ENCODE measurements at regions not wholly inside any gene's neighbourhood (a gene's known extent, or its start where the extent isn't known, plus 50 kb on each side); places are given as distances from the start of the nearest gene placed in this dataset.

GRCh38 chr2:175872721-175873120 is 129.3 kb downstream of the LNPK start:
- H3K4me1 ChIP-seq: peaks cover 0 to under 1% (median 0%) of the 10 kb centered on the region in 10 experiments; a peak in 2 of 20 replicates
- H3K9me3 ChIP-seq (replicated peaks in 1 of 11): no peaks in the 10 kb centered on the region
- H3K4me2 ChIP-seq: no peak overlapping the region

DNA sequence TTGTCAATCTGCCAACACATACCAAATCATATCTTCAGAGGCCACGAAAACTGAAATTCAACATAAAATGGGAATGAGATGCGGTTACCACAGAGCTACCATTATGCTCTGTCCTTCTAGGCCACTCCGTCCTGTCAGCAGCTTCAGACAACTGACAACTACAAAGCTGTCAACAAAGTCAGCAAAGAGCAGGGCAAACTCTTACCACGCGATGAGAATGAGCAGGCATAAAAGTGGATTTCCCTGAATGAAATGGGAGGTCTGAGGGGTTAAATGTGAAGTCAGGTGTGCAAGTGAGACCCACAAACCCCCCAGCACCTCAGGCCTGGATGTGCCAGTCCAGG is 130.1 kb downstream of the LNPK start:
- Histone ChIP-seq H3K9me3 (replicated peaks in 1 of 11) (no peaks in the 10 kb centered on the region), H3K4me2 (no peak overlapping the region), H3K36me3 (no peaks in the 10 kb centered on the region), H3K9ac (no peak overlapping the region), H4K20me1 (no peaks in the 10 kb centered on the region), H3K4me1 (no peaks in the 10 kb centered on the region), H3K4me3 (no peak overlapping the region), H3K27ac (no peak overlapping the region), H3K27me3 (no peaks in the 10 kb centered on the region)
- no peak for TF ChIP-seq Cebpa-rat (IDR thresholded peaks at IDR 0.05)

More at GRCh38 chr2:175872721-175873120, 129.3 kb downstream of the LNPK start:
- no peak overlapping the region for H3K9ac ChIP-seq
- no peaks in the 10 kb centered on the region for H4K20me1 ChIP-seq
- no peaks in the 10 kb centered on the region for H3K36me3 ChIP-seq
- no peak overlapping the region for H3K4me3 ChIP-seq
- TF ChIP-seq Cebpa-rat (IDR thresholded peaks at IDR 0.05): no peak
- H3K27me3 ChIP-seq: no peaks in the 10 kb centered on the region
- H3K27ac ChIP-seq: no peak overlapping the region

DNA sequence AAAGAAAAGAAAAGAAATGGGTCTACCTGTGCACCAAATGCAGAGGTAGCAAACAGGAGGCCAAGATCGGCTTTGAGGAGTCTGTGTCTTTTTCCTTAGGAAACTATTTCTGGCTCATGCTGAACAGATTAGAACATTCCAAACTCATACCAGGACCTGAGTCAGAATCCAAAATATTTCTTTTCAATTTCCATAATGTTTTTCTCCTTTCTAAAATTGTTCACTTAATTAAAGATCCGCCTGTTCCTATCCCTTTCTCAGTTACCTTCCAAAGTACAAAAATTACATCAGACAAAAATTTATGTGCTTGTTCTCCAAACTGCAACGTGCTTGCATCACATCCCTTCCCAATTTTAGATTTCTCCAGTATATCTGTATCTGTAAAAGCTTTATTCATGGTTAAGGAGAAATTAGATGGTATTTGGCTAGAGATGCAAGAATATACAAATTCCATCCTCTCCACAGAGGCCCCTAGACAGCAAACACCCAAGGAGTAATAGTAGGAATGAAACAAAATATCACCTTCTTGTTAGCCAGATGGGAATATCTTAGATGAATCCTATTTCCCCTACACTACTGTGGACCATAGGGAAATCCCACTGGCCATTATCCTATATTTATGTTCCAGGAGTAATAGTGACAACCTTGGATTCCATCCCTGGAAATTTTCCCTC is 130.6 kb downstream of the LNPK start:
- H3K36me3 ChIP-seq: no peaks in the 10 kb centered on the region
- H4K20me1 ChIP-seq: no peaks in the 10 kb centered on the region
- H3K27me3 ChIP-seq: no peaks in the 10 kb centered on the region
- H3K4me3 ChIP-seq: no peak overlapping the region
- TF ChIP-seq Cebpa-rat (IDR thresholded peaks at IDR 0.05): no peak
- no peaks in the 10 kb centered on the region for H3K9me3 ChIP-seq (replicated peaks in 1 of 11)
- H3K4me2 ChIP-seq: no peak overlapping the region
- no peak overlapping the region for H3K27ac ChIP-seq
- H3K9ac ChIP-seq: no peak overlapping the region
- no peaks in the 10 kb centered on the region for H3K4me1 ChIP-seq

- Histone ChIP-seq H3K27me3 (no peaks in the 10 kb centered on the region), H3K9ac (no peak overlapping the region), H3K4me1 (no peaks in the 10 kb centered on the region), H3K27ac (no peak overlapping the region), H3K4me3 (no peak overlapping the region), H3K36me3 (no peaks in the 10 kb centered on the region), H3K9me3 (replicated peaks in 1 of 11) (no peaks in the 10 kb centered on the region), H3K4me2 (no peak overlapping the region), H4K20me1 (no peaks in the 10 kb centered on the region)
- no peak for TF ChIP-seq Cebpa-rat (IDR thresholded peaks at IDR 0.05)
Measured at GRCh38 chr2:175865716-175866115, 136.4 kb downstream of the LNPK start.

GRCh38 chr2:175864137-175864850 is 137.8 kb downstream of the LNPK start:
- no peak overlapping the region for H3K4me2 ChIP-seq
- H3K9me3 ChIP-seq (replicated peaks in 1 of 11): no peaks in the 10 kb centered on the region
- H3K4me1 ChIP-seq: no peaks in the 10 kb centered on the region
- H3K27ac ChIP-seq: no peak overlapping the region
- H3K36me3 ChIP-seq: no peaks in the 10 kb centered on the region
- H3K27me3 ChIP-seq: no peaks in the 10 kb centered on the region
- no peak overlapping the region for H3K4me3 ChIP-seq
- TF ChIP-seq Cebpa-rat (IDR thresholded peaks at IDR 0.05): no peak
- no peaks in the 10 kb centered on the region for H4K20me1 ChIP-seq
- no peak overlapping the region for H3K9ac ChIP-seq

GRCh38 chr2:175861958-175862357 is 140.1 kb downstream of the LNPK start:
- H3K36me3 ChIP-seq: no peaks in the 10 kb centered on the region
- no peaks in the 10 kb centered on the region for H3K4me1 ChIP-seq
- H3K27me3 ChIP-seq: no peaks in the 10 kb centered on the region
- TF ChIP-seq Cebpa-rat (IDR thresholded peaks at IDR 0.05): no peak
- H3K9ac ChIP-seq: no peak overlapping the region
- no peak overlapping the region for H3K27ac ChIP-seq
- H4K20me1 ChIP-seq: no peaks in the 10 kb centered on the region
- H3K9me3 ChIP-seq (replicated peaks in 1 of 11): peaks cover 0 to 8% (median 3%) of the 10 kb centered on the region in 11 experiments; a peak in 6 of 22 replicates
- H3K4me3 ChIP-seq: no peak overlapping the region
- H3K4me2 ChIP-seq: no peak overlapping the region

DNA sequence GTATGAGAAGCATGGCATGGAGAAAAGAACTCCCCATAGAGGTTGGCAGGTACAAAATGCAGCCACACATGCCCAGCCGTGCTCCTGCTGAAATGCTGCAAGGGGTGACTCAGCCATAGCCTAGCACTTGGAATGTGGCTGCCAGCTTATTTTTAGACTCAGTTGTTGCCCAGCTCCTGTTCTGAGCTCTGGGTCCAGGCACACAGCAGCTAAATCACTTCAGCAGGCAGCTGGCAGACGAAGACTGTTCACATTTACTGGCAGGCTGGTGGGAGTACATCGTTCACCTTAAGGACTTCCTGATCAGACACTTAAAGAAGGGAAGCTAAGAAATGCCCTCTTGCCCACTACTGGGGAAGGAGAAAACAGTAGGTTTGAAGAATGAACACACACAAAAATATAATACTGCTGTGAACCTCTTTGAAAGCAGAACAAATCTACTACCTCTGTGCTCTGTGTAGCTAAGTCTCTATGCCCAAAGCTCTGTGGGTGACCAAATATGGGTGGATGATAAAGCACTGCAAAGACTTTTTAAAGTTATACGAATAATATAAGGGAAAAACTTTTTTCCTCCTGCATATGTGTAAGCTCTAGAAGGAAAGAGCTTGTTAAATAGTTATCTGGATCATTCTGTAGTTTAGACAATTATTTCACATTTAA is 146.1 kb downstream of the LNPK start:
- Histone ChIP-seq H3K27ac (no peak overlapping the region), H3K27me3 (no peaks in the 10 kb centered on the region), H3K9me3 (replicated peaks in 1 of 11) (peaks cover 0 to 8% (median 3%) of the 10 kb centered on the region in 11 experiments; a peak in 6 of 22 replicates), H3K4me3 (no peak overlapping the region), H3K4me1 (no peaks in the 10 kb centered on the region), H3K36me3 (no peaks in the 10 kb centered on the region), H4K20me1 (no peaks in the 10 kb centered on the region), H3K4me2 (no peak overlapping the region), H3K9ac (no peak overlapping the region)
- TF ChIP-seq Cebpa-rat (IDR thresholded peaks at IDR 0.05): no peak

DNA sequence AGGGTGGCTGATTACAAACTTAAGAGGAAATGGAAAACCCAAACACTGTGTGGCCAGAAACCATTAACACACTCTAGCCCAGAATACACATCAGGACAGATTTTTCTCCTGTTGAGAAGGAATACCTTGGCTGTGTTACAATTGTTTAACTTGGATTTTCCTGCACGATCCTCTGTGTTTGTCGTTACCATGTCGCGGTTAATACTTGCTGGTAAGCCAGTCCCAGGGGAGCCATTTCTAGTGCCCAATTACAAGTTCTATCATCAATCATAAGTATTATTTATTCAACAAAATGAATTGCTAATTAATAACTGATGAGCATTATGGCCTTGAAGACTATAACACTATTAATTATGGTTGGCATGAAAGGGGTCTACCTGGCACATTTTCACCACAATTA is 146.8 kb downstream of the LNPK start:
- Histone ChIP-seq H3K4me3 (no peak overlapping the region), H3K27me3 (no peaks in the 10 kb centered on the region), H3K27ac (no peak overlapping the region), H3K4me2 (no peak overlapping the region), H4K20me1 (no peaks in the 10 kb centered on the region), H3K9me3 (replicated peaks in 1 of 11) (peaks cover 0 to 8% (median 3%) of the 10 kb centered on the region in 11 experiments; a peak in 6 of 22 replicates), H3K9ac (no peak overlapping the region), H3K4me1 (no peaks in the 10 kb centered on the region), H3K36me3 (no peaks in the 10 kb centered on the region)
- no peak for TF ChIP-seq Cebpa-rat (IDR thresholded peaks at IDR 0.05)

DNA sequence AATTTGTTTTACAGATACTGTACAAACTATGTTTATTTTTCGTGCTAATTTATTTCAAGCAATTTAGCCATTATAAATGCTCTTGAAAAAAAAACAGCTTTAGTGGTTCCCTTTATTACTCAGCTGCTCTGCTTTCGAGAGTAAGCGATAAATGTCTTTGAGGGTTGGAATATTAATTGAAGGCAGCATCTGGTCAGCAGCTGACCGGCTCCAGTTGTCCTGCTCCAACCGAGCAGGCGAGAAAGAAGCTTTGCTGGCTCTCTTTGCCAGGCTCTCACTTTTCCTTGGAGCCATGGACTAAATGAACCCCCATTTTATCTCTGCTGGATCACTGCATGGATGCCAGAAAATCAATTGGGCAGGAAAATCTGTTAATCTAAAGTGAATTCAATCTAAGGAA is 147.4 kb downstream of the LNPK start:
- Histone ChIP-seq H4K20me1 (no peaks in the 10 kb centered on the region), H3K9me3 (replicated peaks in 1 of 11) (peaks cover 0 to 8% (median 3%) of the 10 kb centered on the region in 11 experiments; a peak in 6 of 22 replicates), H3K27ac (no peak overlapping the region), H3K4me3 (no peak overlapping the region), H3K4me2 (no peak overlapping the region), H3K36me3 (no peaks in the 10 kb centered on the region), H3K4me1 (no peaks in the 10 kb centered on the region), H3K27me3 (no peaks in the 10 kb centered on the region), H3K9ac (no peak overlapping the region)
- TF ChIP-seq Cebpa-rat (IDR thresholded peaks at IDR 0.05): no peak

Measured in BLaER1 treated with 17β-estradiol and CSF1 and Interleukin-3, amounts not matched to agents 10 nM and 100 nM (cell line).